Activated CD8-positive, alpha-beta memory T cell treated with anti-CD3 and anti-CD28 coated beads, Interleukin-2, amount 50 U/mL, for 48 hours (primary cell): ENCODE measurements at regions not wholly inside any gene's neighbourhood (a gene's known extent, or its start where the extent isn't known, plus 50 kb on each side); places are given as distances from the start of the nearest gene placed in this dataset.
"Not testable (repeated sequence)": the region's sequence is repeated elsewhere in the genome, so short reads cannot be mapped to it uniquely, and the experiment has no call there.

Experiments
- DNase-seq: peaks from one replicate; pipeline ENCODE4 v3.0.0-alpha.2; 2020

GRCh38 chr21:9795291-9795690 lies 726.1 kb upstream of the TPTE start:
- not testable (repeated sequence) for DNase-seq

GRCh38 chr21:9796293-9796692 lies 725.1 kb upstream of the TPTE start:
- DNase-seq: not testable (repeated sequence)

- not testable (repeated sequence) for DNase-seq
Observed at GRCh38 chr21:9807675-9808074, 713.7 kb upstream of the TPTE start.

GRCh38 chr21:9811223-9812004 lies 710.0 kb upstream of the TPTE start:
- DNase-seq: not testable (repeated sequence)

- DNase-seq: not testable (repeated sequence)
Observed at GRCh38 chr21:9812507-9812906, 708.9 kb upstream of the TPTE start.

- DNase-seq: not testable (repeated sequence)
Observed at GRCh38 chr21:9813894-9814814, 707.2 kb upstream of the TPTE start.

- DNase-seq: not testable (repeated sequence)
Observed at GRCh38 chr21:9815181-9815789, 706.1 kb upstream of the TPTE start.

GRCh38 chr21:9816734-9817334 lies 704.5 kb upstream of the TPTE start:
- DNase-seq: not testable (repeated sequence)

GRCh38 chr21:9817841-9818441 lies 703.4 kb upstream of the TPTE start:
- not testable (repeated sequence) for DNase-seq

- DNase-seq: not testable (repeated sequence)
Observed at GRCh38 chr21:9819549-9820192, 701.7 kb upstream of the TPTE start.

- DNase-seq: not testable (repeated sequence)
Observed at GRCh38 chr21:9820579-9820978, 700.8 kb upstream of the TPTE start.

- not testable (repeated sequence) for DNase-seq
Observed at GRCh38 chr21:9821472-9821871, 699.9 kb upstream of the TPTE start.

GRCh38 chr21:9822093-9822820 lies 699.1 kb upstream of the TPTE start:
- DNase-seq: not testable (repeated sequence)

GRCh38 chr21:9823197-9824157 lies 697.9 kb upstream of the TPTE start:
- DNase-seq: peak; percentile 71

- not testable (repeated sequence) for DNase-seq
Observed at GRCh38 chr21:9830801-9831200, 690.6 kb upstream of the TPTE start.

GRCh38 chr21:9832751-9833150 lies 688.6 kb upstream of the TPTE start:
- not testable (repeated sequence) for DNase-seq

GRCh38 chr21:9836547-9836946 lies 684.8 kb upstream of the TPTE start:
- not testable (repeated sequence) for DNase-seq

GRCh38 chr21:9837001-9837400 lies 684.4 kb upstream of the TPTE start:
- DNase-seq: not testable (repeated sequence)

GRCh38 chr21:9837526-9837925 lies 683.9 kb upstream of the TPTE start:
- not testable (repeated sequence) for DNase-seq
